ENCODE measurements at regions not wholly inside any gene's neighbourhood (a gene's known extent, or its start where the extent isn't known, plus 50 kb on each side); places are given as distances from the start of the nearest gene placed in this dataset.

DNA sequence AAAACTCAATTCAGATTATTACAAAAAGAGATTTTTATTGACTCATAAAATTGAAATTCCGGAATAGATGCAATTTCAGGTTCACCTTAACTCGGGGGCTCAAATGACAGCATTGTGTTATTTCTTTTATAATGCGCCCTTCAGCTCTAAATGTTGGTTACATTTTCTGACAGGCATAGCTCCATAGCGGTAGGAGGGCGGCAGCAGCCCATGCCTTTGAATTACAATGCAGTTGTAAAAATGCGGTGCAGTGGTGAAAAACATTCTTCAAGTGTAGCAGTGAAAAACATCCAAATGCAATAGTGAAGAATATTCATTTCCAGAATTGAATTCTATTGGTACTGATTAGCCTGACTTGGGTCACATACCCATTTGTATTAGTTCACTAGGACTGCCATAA is 215.3 kb upstream of the PKP2 start:
- TF ChIP-seq, protein P1, sequence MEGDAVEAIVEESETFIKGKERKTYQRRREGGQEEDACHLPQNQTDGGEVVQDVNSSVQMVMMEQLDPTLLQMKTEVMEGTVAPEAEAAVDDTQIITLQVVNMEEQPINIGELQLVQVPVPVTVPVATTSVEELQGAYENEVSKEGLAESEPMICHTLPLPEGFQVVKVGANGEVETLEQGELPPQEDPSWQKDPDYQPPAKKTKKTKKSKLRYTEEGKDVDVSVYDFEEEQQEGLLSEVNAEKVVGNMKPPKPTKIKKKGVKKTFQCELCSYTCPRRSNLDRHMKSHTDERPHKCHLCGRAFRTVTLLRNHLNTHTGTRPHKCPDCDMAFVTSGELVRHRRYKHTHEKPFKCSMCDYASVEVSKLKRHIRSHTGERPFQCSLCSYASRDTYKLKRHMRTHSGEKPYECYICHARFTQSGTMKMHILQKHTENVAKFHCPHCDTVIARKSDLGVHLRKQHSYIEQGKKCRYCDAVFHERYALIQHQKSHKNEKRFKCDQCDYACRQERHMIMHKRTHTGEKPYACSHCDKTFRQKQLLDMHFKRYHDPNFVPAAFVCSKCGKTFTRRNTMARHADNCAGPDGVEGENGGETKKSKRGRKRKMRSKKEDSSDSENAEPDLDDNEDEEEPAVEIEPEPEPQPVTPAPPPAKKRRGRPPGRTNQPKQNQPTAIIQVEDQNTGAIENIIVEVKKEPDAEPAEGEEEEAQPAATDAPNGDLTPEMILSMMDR (conservative IDR thresholded peaks at IDR 0.05; ENCODE audit: low read length), result no peak
- no peak for TF ChIP-seq EZH2phosphoT487 (IDR thresholded peaks at IDR 0.05; ENCODE audit: borderline replicate concordance)

Measured in Loucy (cell line).